SU-DHL-6 (cell line): ENCODE measurements at regions not wholly inside any gene's neighbourhood (a gene's known extent, or its start where the extent isn't known, plus 50 kb on each side); places are given as distances from the start of the nearest gene placed in this dataset.

ENCODE experiments used
- H2AFZ ChIP-seq: fragments of 200-600 bp; sonication (generic); 2 replicates; pipeline ENCODE4 v1.6.1; 2014; ENCODE audit warnings: low read depth, mild to moderate bottlenecking, moderate library complexity, mixed read lengths, antibody characterized with exemption, low read length; ENCODE audit not compliant: severe bottlenecking
- H3F3A ChIP-seq: fragments of 200-600 bp; shearing (Covaris generic); 2 replicates; pipeline ENCODE4 v1.6.0; 2016; ENCODE audit warnings: antibody characterized with exemption, mild to moderate bottlenecking; ENCODE audit not compliant: insufficient read depth
- H3K27ac ChIP-seq: fragments of 200-600 bp; sonication (generic); 2 replicates; pipeline ENCODE4 v1.5.1; 2016; ENCODE audit warnings: low read depth, mild to moderate bottlenecking, low read length, moderate library complexity, mixed read lengths
- H3K27me3 ChIP-seq: fragments of 200-600 bp; sonication (generic), shearing (Covaris generic); 2 replicates; pipeline ENCODE4 v1.6.0; 2014; ENCODE audit warnings: mild to moderate bottlenecking, low read length
- H3K36me3 ChIP-seq: fragments of 200-600 bp; sonication (generic); 2 replicates; pipeline ENCODE4 v1.6.1; 2014; ENCODE audit warnings: mild to moderate bottlenecking, low read length, mixed read lengths
- H3K4me2 ChIP-seq: fragments of 300-600, 200-600 bp; shearing (Covaris generic), sonication (generic); 2 replicates; pipeline ENCODE4 v1.6.0; 2014; ENCODE audit warnings: low read length, low read depth, mild to moderate bottlenecking; ENCODE audit not compliant: poor library complexity, severe bottlenecking
- H3K4me3 ChIP-seq: fragments of 200-600 bp; sonication (generic); 2 replicates; pipeline ENCODE4 v1.5.1; 2014; ENCODE audit warnings: antibody characterized with exemption, low read length, mild to moderate bottlenecking, mixed read lengths; ENCODE audit not compliant: insufficient read depth, poor library complexity, severe bottlenecking
- H3K79me2 ChIP-seq: fragments of 200-600 bp; sonication (generic); 2 replicates; pipeline ENCODE4 v1.6.1; 2014; ENCODE audit warnings: mild to moderate bottlenecking, low read length, moderate library complexity; ENCODE audit not compliant: insufficient read depth
- H3K9ac ChIP-seq: fragments of 200-600 bp; sonication (generic); 2 replicates; pipeline ENCODE4 v1.7.0; 2014; ENCODE audit warnings: mild to moderate bottlenecking, low read length
- H3K9me2 ChIP-seq: fragments of 200-600 bp; sonication (generic); replicated peaks from 2 replicates; pipeline ENCODE4 v1.6.1; 2014; ENCODE audit warnings: low read length; ENCODE audit not compliant: insufficient read depth
- H3K9me3 ChIP-seq: fragments of 200-600 bp; sonication (generic); 2 replicates; pipeline ENCODE4 v1.6.1; 2014; ENCODE audit warnings: low read length, mixed read lengths; ENCODE audit not compliant: insufficient read depth
- H4K20me1 ChIP-seq: fragments of 200-600 bp; sonication (generic); 2 replicates; pipeline ENCODE4 v1.6.1; 2014; ENCODE audit warnings: low read depth, mild to moderate bottlenecking, antibody characterized with exemption, low read length, moderate library complexity, mixed read lengths
- EZH2phosphoT487 ChIP-seq: fragments of 200-600 bp; sonication (generic), shearing (Covaris generic); conservative IDR thresholded peaks from 2 replicates; pipeline ENCODE4 v1.6.1; 2018; ENCODE audit warnings: mild to moderate bottlenecking, antibody characterized with exemption, low read length, moderate library complexity, mixed read lengths
- TF ChIP-seq, protein P1 (sequence below): fragments of 200-600 bp; sonication (generic); IDR thresholded peaks from one replicate; pipeline ENCODE4 v1.5.1; 2017; ENCODE audit warnings: antibody characterized with exemption, mild to moderate bottlenecking, low read length, moderate library complexity; ENCODE audit not compliant: insufficient read depth, poor library complexity, severe bottlenecking

- Histone ChIP-seq H3K27me3 (no peaks in the 10 kb centered on the region), H3K4me3 (no peak overlapping the region), H3F3A (no peaks in the 10 kb centered on the region), H3K4me2 (no peak overlapping the region), H3K36me3 (no peaks in the 10 kb centered on the region), H3K9ac (no peak overlapping the region), H3K9me3 (no peaks in the 10 kb centered on the region), H3K79me2 (no peaks in the 10 kb centered on the region), H3K9me2 (no peaks in the 10 kb centered on the region; the same call in 1 of the 2 replicates), H2AFZ (no peak overlapping the region), H3K27ac (no peak overlapping the region), H4K20me1 (no peaks in the 10 kb centered on the region)
- TF ChIP-seq, protein P1, sequence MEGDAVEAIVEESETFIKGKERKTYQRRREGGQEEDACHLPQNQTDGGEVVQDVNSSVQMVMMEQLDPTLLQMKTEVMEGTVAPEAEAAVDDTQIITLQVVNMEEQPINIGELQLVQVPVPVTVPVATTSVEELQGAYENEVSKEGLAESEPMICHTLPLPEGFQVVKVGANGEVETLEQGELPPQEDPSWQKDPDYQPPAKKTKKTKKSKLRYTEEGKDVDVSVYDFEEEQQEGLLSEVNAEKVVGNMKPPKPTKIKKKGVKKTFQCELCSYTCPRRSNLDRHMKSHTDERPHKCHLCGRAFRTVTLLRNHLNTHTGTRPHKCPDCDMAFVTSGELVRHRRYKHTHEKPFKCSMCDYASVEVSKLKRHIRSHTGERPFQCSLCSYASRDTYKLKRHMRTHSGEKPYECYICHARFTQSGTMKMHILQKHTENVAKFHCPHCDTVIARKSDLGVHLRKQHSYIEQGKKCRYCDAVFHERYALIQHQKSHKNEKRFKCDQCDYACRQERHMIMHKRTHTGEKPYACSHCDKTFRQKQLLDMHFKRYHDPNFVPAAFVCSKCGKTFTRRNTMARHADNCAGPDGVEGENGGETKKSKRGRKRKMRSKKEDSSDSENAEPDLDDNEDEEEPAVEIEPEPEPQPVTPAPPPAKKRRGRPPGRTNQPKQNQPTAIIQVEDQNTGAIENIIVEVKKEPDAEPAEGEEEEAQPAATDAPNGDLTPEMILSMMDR = no peak
- TF ChIP-seq EZH2phosphoT487 = no peak
These were observed 70.7 kb upstream of the ESRRG start for GRCh38 chr1:216793973-216794372.

DNA sequence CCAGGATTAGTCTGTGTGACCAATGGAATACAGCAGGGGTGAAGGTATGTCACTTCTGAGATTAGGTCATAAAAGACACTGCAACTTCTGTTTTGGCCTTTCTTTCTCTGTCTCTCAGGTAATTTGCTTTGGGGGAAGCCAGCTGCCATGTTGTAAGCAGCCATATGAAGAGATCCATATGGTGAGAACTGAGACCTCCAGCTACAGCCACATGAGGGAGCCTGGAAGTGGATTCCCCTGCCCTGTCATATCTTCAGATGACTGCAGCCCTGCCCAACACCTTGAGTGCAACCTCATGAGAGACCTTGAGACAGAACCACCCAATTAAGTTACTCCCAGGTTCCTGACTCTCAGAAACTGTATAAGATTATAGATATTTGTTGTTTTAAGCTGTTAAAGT is 70.1 kb upstream of the ESRRG start:
- no peaks in the 10 kb centered on the region for H3K79me2 ChIP-seq
- no peaks in the 10 kb centered on the region for H3F3A ChIP-seq
- no peak overlapping the region for H3K4me3 ChIP-seq
- no peak overlapping the region for H3K4me2 ChIP-seq
- H3K36me3 ChIP-seq = no peaks in the 10 kb centered on the region
- no peak overlapping the region for H3K27ac ChIP-seq
- no peaks in the 10 kb centered on the region for H3K9me3 ChIP-seq
- H2AFZ ChIP-seq = no peak overlapping the region
- no peaks in the 10 kb centered on the region; the same call in 1 of the 2 replicates for H3K9me2 ChIP-seq
- no peak for TF ChIP-seq EZH2phosphoT487
- TF ChIP-seq, protein P1 = no peak
- H3K27me3 ChIP-seq = no peaks in the 10 kb centered on the region
- H3K9ac ChIP-seq = no peak overlapping the region
- no peaks in the 10 kb centered on the region for H4K20me1 ChIP-seq

GRCh38 chr1:216788671-216789070 is 65.4 kb upstream of the ESRRG start:
- Histone ChIP-seq H3K4me2 (no peak overlapping the region), H3K27ac (no peak overlapping the region), H3K27me3 (no peaks in the 10 kb centered on the region), H3F3A (no peaks in the 10 kb centered on the region), H4K20me1 (no peaks in the 10 kb centered on the region), H3K9ac (no peak overlapping the region), H2AFZ (no peak overlapping the region), H3K9me3 (no peaks in the 10 kb centered on the region), H3K9me2 (no peaks in the 10 kb centered on the region), H3K79me2 (no peaks in the 10 kb centered on the region), H3K4me3 (no peak overlapping the region), H3K36me3 (no peaks in the 10 kb centered on the region)
- TF ChIP-seq, protein P1 = no peak
- TF ChIP-seq EZH2phosphoT487 = no peak
